ENCODE measurements at regions not wholly inside any gene's neighbourhood (a gene's known extent, or its start where the extent isn't known, plus 50 kb on each side); places are given as distances from the start of the nearest gene placed in this dataset.
A peak's percentile ranks its signal among the peaks of the same experiment; 100 is the strongest.
"Not testable (repeated sequence)": the region's sequence is repeated elsewhere in the genome, so short reads cannot be mapped to it uniquely, and the experiment has no call there.

- DNase-seq, result no peak
Observed at GRCh38 chr4:33448948-33449347, 2728.8 kb downstream of the PCDH7 start.

- no peak for DNase-seq
Observed at GRCh38 chr4:33453436-33453835, 2733.3 kb downstream of the PCDH7 start.

- no peak for DNase-seq
Observed at GRCh38 chr4:33453916-33454315, 2733.7 kb downstream of the PCDH7 start.

GRCh38 chr4:33465565-33465964, 2745.4 kb downstream of the PCDH7 start:
- no peak for DNase-seq

GRCh38 chr4:33467291-33467690, 2747.1 kb downstream of the PCDH7 start:
- no peak for DNase-seq

- no peak for DNase-seq
Observed at GRCh38 chr4:33470805-33471204, 2750.6 kb downstream of the PCDH7 start.

GRCh38 chr4:33477715-33478114, 2757.5 kb downstream of the PCDH7 start:
- DNase-seq, result no peak

- no peak for DNase-seq
Observed at GRCh38 chr4:33482773-33483172, 2761.5 kb downstream of the ARAP2 start.

GRCh38 chr4:33485111-33485510, 2759.2 kb downstream of the ARAP2 start:
- DNase-seq, result no peak

GRCh38 chr4:33493231-33493630, 2751.1 kb downstream of the ARAP2 start:
- no peak for DNase-seq

- no peak for DNase-seq
Observed at GRCh38 chr4:33494150-33494549, 2750.2 kb downstream of the ARAP2 start.

GRCh38 chr4:33501587-33501986, 2742.7 kb downstream of the ARAP2 start:
- DNase-seq, result not testable (repeated sequence)

- peak in 1 of 3 donors; percentile 3 for DNase-seq
Observed at GRCh38 chr4:33512397-33512796, 2731.9 kb downstream of the ARAP2 start.

- no peak for DNase-seq
Observed at GRCh38 chr4:33518856-33519255, 2725.5 kb downstream of the ARAP2 start.

GRCh38 chr4:33532821-33533220, 2711.5 kb downstream of the ARAP2 start:
- DNase-seq, result no peak

GRCh38 chr4:33536898-33537297, 2707.4 kb downstream of the ARAP2 start:
- DNase-seq, result no peak

- no peak for DNase-seq
Observed at GRCh38 chr4:33537527-33537926, 2706.8 kb downstream of the ARAP2 start.

- DNase-seq, result no peak
Observed at GRCh38 chr4:33543941-33544450, 2700.3 kb downstream of the ARAP2 start.

GRCh38 chr4:33551244-33551643, 2693.1 kb downstream of the ARAP2 start:
- DNase-seq, result no peak

GRCh38 chr4:33561259-33561658, 2683.1 kb downstream of the ARAP2 start:
- no peak for DNase-seq

GRCh38 chr4:33566649-33567048, 2677.7 kb downstream of the ARAP2 start:
- no peak for DNase-seq

- no peak for DNase-seq
Observed at GRCh38 chr4:33577791-33578190, 2666.5 kb downstream of the ARAP2 start.

GRCh38 chr4:33579951-33580350, 2664.4 kb downstream of the ARAP2 start:
- no peak for DNase-seq

- no peak for DNase-seq
Observed at GRCh38 chr4:33592701-33593100, 2651.6 kb downstream of the ARAP2 start.

GRCh38 chr4:33606951-33607350, 2637.4 kb downstream of the ARAP2 start:
- no peak for DNase-seq

- DNase-seq, result no peak
Observed at GRCh38 chr4:33616121-33616520, 2628.2 kb downstream of the ARAP2 start.

All from suppressor macrophage treated with lipopolysaccharide for 1 hour (primary cell).